ENCODE measurements at regions not wholly inside any gene's neighbourhood (a gene's known extent, or its start where the extent isn't known, plus 50 kb on each side); places are given as distances from the start of the nearest gene placed in this dataset.
A peak's percentile ranks its signal among the peaks of the same experiment; 100 is the strongest.
"Not testable (repeated sequence)": the region's sequence is repeated elsewhere in the genome, so short reads cannot be mapped to it uniquely, and the experiment has no call there.

GRCh38 chr22:22117864-22118544 is 126.6 kb upstream of the VPREB1 start:
- not testable (repeated sequence) for DNase-seq

- not testable (repeated sequence) for DNase-seq
Observed at GRCh38 chr22:22116997-22117770, 127.4 kb upstream of the VPREB1 start.

- no peak for DNase-seq
Observed at GRCh38 chr22:22113701-22114100, 130.9 kb upstream of the VPREB1 start.

GRCh38 chr22:22112533-22113294 is 130.1 kb upstream of the TOP3B start:
- DNase-seq: no peak

GRCh38 chr22:22111983-22112382 is 129.4 kb upstream of the TOP3B start:
- DNase-seq: no peak

GRCh38 chr22:22111267-22111751 is 128.7 kb upstream of the TOP3B start:
- no peak for DNase-seq

- peak; percentile 5 for DNase-seq
Observed at GRCh38 chr22:22110548-22111266, 128.1 kb upstream of the TOP3B start.

- no peak for DNase-seq
Observed at GRCh38 chr22:22109693-22110466, 127.3 kb upstream of the TOP3B start.

- no peak for DNase-seq
Observed at GRCh38 chr22:22106855-22107254, 124.3 kb upstream of the TOP3B start.

GRCh38 chr22:22105364-22105763 is 122.8 kb upstream of the TOP3B start:
- DNase-seq: no peak

- no peak for DNase-seq
Observed at GRCh38 chr22:22103078-22103875, 120.7 kb upstream of the TOP3B start.

- no peak for DNase-seq
Observed at GRCh38 chr22:22099833-22100812, 117.5 kb upstream of the TOP3B start.

GRCh38 chr22:22099194-22099486 is 116.6 kb upstream of the TOP3B start:
- no peak for DNase-seq

GRCh38 chr22:22098457-22099193 is 116.0 kb upstream of the TOP3B start:
- no peak for DNase-seq

- no peak for DNase-seq
Observed at GRCh38 chr22:22097727-22098228, 115.2 kb upstream of the TOP3B start.

GRCh38 chr22:22094921-22095320 is 112.3 kb upstream of the TOP3B start:
- DNase-seq: no peak

- no peak for DNase-seq
Observed at GRCh38 chr22:22094514-22094913, 111.9 kb upstream of the TOP3B start.

GRCh38 chr22:22093743-22094142 is 111.2 kb upstream of the TOP3B start:
- DNase-seq: no peak

GRCh38 chr22:22092974-22093373 is 110.4 kb upstream of the TOP3B start:
- DNase-seq: no peak
